Stimulated activated CD4-positive, alpha-beta T cell treated with anti-CD3 and anti-CD28 coated beads, Interleukin-15, amount 100 ng/mL, for 24 hours (primary cell): ENCODE measurements at regions not wholly inside any gene's neighbourhood (a gene's known extent, or its start where the extent isn't known, plus 50 kb on each side); places are given as distances from the start of the nearest gene placed in this dataset.
"Not testable (repeated sequence)": the region's sequence is repeated elsewhere in the genome, so short reads cannot be mapped to it uniquely, and the experiment has no call there.

ENCODE experiments used
- DNase-seq: peaks from one replicate; pipeline ENCODE4 v3.0.0-alpha.2; 2020

- no peak for DNase-seq
These were observed 639.9 kb upstream of the FBXO33 start for GRCh38 chr14:40072175-40072574.

GRCh38 chr14:40058901-40059897 is 627.0 kb upstream of the FBXO33 start:
- DNase-seq, result no peak

DNA sequence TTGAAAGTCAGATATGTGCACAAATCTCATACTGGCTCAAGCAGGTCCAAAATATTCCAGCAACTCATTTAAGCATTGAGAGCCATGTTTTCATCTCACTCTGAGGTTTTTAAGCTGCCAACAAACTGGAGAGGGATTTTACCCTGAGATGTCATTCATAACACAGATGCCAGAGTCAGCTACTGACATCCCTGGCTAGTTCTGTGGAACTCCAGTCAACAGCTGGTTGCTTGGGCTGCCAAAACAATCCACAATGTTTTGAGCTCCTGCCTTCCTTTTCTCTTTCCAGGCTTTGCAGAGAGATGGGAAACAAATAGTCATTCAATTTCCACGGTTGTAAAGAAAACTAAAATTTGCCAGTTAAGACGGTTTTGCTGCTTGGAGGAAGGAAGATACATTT is 621.2 kb upstream of the FBXO33 start:
- DNase-seq, result no peak

- DNase-seq, result no peak
These were observed 596.8 kb upstream of the FBXO33 start for GRCh38 chr14:40028991-40029390.

DNA sequence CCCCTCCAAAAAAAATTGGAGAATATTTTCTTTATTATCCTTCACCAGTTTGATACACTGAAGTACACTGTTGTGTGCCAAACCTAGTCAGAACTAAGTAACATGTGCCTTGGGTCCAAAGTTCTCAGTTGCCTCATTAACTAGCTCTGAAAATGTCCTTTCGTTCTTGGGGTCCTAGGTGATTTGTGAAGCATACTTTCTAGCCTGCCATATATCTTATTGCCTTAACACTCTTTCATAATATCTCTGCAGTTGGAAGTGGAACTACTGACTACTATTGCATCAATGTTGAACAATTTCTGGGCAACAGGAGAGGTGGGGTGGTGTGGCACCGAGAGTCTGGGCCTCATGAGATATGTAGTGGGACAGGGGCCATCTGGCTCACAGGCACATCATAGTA is 592.9 kb upstream of the FBXO33 start:
- no peak for DNase-seq

DNA sequence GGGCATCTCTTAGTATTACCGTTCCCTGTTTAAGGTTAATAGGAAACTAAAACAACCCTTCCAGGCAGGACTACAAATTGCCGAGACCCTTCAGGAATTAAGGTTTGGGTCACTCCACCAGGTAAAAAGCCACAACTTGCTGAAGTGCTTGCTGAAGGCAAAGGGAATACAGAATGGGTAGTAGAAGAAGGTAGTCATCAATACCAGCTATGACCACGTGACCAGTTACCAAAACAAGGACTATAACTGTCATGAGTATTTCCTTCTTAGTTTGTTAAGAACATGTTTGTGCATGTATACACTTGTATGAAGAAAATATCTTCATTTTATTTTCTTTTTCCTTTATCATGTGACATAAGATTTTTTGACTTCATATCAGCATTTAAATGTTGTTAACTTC is 578.7 kb upstream of the FBXO33 start:
- DNase-seq, result no peak

- no peak for DNase-seq
These were observed 577.5 kb upstream of the FBXO33 start for GRCh38 chr14:40009771-40010170.

DNA sequence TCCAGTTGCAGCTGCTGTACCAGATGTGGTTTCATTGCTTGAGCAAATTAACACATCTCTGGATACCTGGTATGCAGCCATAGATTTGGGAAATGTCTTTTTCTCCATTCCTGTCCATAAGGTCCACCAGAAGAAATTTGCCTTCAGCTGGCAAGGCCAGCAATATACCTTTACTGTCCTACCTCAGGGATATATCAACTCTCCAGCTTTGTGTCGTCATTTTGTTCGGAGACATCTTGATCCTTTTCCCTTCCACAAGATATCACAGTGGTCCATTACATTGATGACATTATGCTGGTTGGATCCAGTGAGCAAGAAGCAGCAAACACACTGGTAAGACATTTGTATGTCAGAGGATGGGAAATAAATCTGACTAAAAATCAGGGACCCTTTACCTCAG is 576.1 kb upstream of the FBXO33 start:
- DNase-seq, result not testable (repeated sequence)

DNA sequence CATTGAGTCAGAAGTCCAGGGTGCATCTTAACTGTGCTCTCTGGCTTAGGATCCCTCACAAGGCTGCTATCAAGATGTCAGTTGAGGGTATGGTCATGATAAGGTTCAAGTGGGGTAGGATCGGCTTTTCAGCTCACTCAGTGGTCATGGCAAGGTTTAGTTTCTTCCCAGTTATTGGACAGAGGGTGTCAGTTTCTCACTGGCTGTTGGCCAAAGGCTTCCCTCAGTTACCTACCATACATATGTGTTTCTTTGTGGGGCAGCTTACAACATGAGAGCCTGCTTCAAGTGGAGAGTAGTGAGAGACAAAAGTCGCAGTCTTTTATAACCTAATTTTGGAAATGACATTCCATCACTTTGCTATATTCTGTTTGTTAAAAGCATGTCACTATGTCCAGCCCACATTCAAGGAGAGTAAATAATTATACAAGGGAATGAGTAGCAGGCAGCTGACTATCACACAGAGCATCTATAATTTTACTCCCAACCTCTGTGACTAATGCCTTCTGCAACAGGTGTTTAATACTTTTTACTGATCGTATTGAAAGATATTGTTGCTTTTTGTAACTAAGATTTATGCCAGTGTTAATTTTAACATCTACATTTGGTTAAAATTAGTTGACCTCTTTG is 572.8 kb upstream of the FBXO33 start:
- DNase-seq, result no peak

DNA sequence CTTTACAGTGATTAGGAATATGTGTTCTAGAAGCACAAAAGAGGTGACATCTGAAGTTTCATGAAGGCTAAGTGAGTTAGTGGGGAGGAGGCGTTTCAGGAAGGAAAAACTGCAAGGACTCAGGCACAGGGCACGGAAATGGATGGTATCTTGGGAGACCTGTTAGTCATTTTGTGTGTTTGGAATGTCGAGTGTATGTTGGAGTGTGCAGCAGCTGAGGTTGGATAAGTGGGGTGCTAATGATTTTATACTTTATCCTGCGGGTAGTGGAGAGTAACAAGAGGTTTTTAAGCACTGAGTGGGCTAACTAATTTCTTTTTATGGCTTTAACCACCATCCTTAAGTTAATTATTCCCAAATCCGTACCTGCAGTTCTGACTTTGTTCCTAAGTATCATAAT is 571.5 kb upstream of the FBXO33 start:
- DNase-seq, result no peak

GRCh38 chr14:39998854-39999253 is 566.6 kb upstream of the FBXO33 start:
- no peak for DNase-seq

DNA sequence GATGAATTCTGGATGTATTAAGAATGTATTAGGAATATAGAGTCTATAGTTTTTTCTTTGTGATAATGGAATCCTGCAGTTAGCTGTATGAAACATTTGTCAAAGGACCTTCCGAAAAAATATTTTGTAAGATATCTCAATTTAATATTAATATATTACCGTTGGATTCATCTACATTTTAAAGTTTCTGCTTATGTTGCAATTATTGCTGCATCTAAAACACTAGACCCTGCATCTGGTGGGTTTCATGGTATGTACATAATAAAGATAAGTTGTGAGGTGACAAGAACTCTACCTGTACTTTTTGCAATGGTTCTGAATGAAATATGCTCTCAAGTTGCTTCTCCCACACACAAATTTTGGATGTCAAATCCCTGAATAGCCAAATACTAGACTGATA is 565.9 kb upstream of the FBXO33 start:
- no peak for DNase-seq

DNA sequence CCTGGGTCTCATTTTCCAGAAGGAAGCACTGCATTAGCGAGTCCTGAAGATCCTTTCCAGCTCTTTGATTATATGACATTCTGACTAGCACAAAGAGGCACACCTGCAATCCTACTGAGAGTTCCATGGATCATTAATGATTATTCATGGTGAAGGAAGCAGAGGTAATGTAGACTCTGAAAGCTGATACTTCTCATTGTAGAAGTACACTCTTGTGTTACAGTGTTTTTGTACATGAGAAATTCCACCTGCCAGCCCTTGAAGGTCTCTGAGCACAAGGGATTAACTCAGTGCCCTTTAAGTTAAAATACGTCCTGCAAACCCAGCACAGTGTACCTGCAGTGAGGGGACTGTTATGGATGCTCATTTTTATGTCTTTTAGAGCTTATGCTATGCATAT is 558.8 kb upstream of the FBXO33 start:
- DNase-seq, result no peak

- no peak for DNase-seq
These were observed 556.7 kb upstream of the FBXO33 start for GRCh38 chr14:39988939-39989338.

DNA sequence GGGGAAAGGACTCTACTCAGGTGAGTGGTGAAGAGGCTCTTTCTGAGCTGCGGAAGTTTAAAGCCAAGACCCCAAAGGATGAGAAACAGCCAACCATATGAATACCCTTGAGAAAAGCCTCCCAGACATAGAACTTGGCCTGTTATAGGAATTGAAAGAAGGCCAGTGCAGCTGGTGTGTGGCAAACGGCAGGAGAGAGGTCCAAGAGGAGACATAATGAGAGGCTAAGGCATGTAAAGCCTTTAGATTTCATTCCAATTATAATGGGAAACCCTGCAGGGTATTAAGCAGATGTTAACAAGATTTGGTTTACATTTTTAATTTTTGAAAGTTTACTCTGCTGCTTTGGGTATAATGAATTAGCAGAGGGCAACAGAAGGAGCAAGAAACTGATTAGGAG is 552.1 kb upstream of the FBXO33 start:
- DNase-seq, result no peak

DNA sequence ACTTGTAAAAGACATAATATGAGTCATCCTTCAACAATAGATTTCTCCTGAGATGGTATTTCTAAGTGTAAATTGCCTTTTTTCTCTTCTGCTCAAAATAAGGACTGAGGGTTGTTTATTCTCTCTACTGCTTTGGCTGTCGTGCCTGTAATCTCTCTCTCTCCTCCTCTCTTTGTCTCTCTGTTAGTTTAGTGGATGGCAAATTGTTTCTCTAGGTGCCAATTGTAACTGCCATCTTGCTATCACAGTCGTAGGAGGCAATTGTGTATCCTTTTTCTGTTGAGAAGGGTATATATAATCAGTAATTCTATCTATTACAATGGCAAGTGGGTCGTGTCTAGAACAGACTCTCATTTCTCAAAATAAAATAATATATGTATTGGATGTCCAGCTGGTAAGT is 545.0 kb upstream of the FBXO33 start:
- DNase-seq, result no peak

DNA sequence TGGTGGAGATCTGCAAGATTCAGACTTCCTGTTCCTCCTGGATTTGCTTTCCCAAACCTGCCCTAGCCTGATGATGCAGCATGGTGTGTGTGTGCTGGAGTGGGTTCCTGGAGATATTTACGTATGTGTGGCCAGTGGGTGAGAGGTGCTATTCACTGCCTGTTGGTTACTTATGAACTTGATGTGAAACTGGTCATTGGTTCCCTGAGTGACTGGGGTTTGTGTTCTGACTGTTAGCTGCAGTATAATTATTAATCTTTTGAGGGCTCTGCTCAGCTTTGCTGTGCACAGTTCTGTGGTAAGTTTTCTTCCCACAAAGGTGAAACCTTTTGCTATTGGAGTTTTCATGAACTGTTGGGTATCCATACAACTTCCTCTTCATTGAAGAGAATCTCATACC is 541.8 kb upstream of the FBXO33 start:
- no peak for DNase-seq

- DNase-seq, result no peak
These were observed 540.5 kb upstream of the FBXO33 start for GRCh38 chr14:39972704-39973103.

GRCh38 chr14:39967885-39968284 is 535.7 kb upstream of the FBXO33 start:
- no peak for DNase-seq

- DNase-seq, result no peak
These were observed 525.8 kb upstream of the FBXO33 start for GRCh38 chr14:39957987-39958386.

- no peak for DNase-seq
These were observed 525.1 kb upstream of the FBXO33 start for GRCh38 chr14:39957290-39957689.

GRCh38 chr14:39956372-39956771 is 524.1 kb upstream of the FBXO33 start:
- no peak for DNase-seq

- no peak for DNase-seq
These were observed 516.0 kb upstream of the FBXO33 start for GRCh38 chr14:39948235-39948634.

GRCh38 chr14:39946807-39947206 is 514.6 kb upstream of the FBXO33 start:
- no peak for DNase-seq
